HCEC 1CT (cell line): ENCODE measurements at regions not wholly inside any gene's neighbourhood (a gene's known extent, or its start where the extent isn't known, plus 50 kb on each side); places are given as distances from the start of the nearest gene placed in this dataset.

Experiments
- DNase-seq: peaks from one replicate; pipeline ENCODE4 v3.0.0-alpha.2; 2017

GRCh38 chr4:184575306-184575705 is 73.9 kb downstream of the CASP3 start:
- DNase-seq = no peak

- no peak for DNase-seq
Measured at GRCh38 chr4:184574861-184575260, 74.4 kb downstream of the CASP3 start.

DNA sequence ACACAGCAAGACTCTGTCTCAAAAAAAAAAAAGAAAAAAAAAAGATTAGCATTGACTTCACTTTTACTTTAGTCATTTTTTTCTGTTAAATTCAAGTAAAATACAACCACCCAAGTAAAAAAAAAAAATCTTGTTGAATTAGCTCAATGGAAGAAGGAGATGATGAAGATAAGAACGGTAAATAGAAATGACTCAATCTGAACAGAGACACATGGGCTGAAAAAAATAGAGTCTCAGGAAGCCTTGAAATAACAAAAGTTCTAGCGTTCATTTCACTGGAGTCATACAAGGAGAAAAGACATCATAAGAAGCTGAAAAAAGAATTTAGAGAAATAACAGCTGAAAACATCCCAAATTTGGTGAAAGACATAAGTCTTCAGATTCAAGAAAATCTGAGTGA is 75.5 kb downstream of the CASP3 start:
- no peak for DNase-seq

GRCh38 chr4:184568770-184569169 is 80.5 kb downstream of the CASP3 start:
- no peak for DNase-seq

- DNase-seq = no peak
Measured at GRCh38 chr4:184563621-184564020, 85.6 kb downstream of the CASP3 start.

DNA sequence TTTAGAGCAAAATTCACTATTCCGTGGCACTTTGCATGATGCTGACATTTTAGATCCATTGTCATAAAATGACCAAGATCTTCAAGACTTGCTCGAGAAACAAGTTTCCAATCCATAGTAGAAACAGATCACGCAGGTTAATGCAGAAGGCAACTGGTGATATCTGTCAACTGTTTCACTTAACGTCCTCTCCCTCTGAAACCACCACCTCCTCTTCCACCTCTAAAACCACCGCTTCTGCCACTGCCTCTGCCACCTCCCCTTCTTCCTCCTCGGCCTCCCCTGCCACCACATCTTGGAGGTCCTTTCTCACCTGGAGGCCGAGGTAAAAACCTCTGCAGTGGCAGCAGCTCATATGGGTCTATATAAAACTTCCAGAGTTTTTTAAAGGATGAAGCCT is 84.6 kb upstream of the IRF2 start:
- DNase-seq = no peak

DNA sequence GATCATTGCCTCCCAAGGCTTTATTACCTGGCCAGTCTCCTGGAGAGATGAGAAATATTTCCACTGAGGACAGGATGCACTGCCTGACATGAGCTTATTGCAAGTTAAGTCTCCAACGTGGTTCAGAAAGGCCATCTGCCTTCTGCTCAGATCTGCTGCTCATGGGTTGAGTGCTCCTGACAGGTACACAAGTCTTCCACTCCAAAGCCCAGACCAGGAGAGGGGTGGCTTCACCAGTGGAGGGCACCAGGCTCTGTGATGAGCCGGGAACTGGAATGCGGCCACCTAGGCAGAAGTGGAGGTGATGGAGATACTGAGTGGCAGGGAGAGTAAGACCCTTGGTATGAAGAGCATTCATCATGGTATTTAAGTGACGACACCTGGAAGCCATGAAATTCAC is 79.5 kb upstream of the IRF2 start:
- no peak for DNase-seq

DNA sequence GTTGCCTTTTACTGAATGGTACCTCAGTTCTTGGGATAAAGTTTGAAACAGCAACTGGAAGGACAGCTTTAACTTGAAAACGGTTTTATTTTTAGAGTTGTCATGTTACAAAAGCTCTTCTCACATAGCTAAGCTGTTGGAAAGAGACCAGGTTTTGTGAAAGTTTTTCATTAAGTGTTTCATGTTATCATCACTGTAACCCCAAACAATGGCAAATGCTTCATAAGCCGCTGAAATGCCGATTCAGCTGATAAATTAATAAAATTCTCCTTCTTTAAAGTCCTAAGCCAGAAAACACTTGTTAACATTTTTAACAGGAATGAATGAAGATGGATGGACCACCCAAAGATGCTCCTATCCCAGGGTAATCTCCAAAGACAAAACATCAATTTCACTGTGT is 76.1 kb upstream of the IRF2 start:
- no peak for DNase-seq

DNA sequence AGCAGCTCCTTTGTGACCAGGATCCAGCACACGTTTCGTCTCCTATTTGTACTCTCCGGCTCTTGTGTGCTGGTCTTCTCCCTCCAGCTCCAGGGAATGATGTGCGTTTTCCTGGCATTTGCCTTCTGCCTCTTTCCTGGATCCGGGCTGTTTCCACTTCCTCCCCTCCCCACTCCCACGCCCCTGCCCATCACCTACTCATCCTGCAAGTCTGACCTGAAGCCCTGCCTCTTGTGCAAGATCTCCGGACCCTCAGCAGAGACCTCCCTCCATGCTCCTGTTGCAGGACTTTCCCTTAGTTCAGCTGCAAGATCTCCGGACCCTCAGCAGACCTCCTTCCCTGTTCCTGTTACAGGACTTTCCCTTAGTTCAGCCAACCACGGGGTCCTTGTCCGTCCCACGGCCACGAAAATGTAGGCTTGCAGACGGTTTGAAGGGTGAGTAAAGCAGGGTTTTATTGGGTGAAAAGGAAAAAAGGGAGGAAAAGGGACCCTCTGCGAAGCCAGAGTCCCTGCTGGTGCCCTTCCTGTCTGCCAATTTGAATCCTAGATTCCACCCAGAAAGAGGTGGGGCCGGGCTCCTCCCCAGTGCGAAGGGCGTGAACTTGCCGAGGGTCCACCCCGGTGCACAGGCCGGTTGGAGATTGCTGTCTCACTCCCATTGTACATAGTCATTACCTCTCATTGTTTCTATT is 74.4 kb upstream of the IRF2 start:
- DNase-seq = no peak

DNA sequence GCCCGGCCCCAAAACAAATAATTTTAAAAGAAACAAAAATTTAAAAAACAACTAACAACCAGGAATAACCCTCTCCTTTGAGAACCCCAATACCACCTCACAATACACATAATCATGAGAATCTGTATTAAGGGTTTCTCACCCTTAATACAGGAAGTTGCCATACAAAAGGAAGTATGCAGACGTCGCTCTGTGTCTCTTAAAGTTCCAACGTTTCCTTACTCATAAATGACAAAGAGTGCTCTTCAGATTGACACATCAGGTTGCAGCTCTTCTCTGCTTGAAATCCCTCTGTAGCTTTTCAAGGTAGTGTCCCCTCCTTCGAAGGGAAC is 73.9 kb upstream of the IRF2 start:
- no peak for DNase-seq

GRCh38 chr4:184544788-184545409 is 70.5 kb upstream of the IRF2 start:
- peak; percentile 2 for DNase-seq

DNA sequence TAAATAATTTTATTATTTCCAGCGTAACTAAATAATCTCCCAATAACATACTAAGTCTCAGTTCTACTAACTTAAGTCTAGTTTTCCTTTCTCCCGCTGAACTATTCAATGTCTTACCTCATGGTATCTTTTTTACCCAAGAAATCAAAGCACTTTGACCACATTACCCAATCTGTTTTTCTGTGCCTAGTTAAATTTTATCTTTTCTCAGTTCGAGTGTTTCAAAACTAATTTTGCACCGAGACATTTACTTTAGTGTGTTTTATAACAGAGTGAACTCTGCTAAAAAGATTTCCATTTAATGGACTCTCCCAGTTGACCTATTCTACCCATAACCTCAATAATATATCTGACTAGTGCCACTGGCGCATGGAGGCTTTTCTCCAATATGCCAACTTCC is 67.6 kb upstream of the IRF2 start:
- DNase-seq = no peak

DNA sequence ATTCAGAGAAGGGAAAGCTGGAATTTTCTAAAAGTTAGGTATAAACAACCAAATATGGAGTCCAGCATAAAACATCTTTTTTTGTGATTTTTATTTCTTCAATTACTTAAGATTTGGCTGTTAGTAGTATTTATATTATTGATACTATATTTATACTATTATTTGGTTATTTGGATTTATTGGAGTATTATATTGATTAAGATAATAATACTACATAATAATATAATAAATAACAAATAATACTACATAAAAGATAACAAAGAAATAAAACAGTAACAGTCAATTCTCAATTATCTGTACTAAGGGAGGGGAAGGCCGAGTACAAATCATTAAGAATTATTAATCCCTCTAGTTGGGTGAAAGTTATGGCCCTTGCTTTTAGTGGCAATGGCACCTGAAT is 66.0 kb upstream of the IRF2 start:
- no peak for DNase-seq

DNA sequence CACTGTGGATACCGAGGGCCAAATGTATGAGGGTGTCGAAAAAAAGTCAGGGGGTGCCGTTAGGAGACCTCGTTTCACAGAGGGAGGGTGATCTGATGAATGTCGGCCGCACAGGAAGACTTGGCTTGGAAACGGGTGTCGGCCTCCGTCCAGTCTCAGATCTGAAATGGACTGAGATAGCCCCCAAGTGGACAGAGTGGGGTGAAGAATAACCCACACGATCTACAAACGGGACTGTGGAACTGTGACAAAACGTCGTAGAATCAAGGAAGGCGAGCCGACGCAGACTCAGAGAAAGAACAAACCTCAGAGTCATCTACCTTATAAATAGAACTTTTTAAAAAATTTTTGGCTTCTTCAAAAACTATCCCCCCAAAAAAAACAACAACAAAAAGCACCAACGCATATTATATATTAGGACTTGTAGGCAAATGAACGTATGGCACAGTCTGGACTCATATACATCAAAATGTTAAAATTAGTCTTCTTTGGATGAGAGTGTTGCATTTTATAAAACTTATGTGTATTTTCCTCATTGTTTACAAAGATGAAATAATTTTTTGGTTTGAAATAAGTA is 63.8 kb upstream of the IRF2 start:
- peak; percentile 78 for DNase-seq

DNA sequence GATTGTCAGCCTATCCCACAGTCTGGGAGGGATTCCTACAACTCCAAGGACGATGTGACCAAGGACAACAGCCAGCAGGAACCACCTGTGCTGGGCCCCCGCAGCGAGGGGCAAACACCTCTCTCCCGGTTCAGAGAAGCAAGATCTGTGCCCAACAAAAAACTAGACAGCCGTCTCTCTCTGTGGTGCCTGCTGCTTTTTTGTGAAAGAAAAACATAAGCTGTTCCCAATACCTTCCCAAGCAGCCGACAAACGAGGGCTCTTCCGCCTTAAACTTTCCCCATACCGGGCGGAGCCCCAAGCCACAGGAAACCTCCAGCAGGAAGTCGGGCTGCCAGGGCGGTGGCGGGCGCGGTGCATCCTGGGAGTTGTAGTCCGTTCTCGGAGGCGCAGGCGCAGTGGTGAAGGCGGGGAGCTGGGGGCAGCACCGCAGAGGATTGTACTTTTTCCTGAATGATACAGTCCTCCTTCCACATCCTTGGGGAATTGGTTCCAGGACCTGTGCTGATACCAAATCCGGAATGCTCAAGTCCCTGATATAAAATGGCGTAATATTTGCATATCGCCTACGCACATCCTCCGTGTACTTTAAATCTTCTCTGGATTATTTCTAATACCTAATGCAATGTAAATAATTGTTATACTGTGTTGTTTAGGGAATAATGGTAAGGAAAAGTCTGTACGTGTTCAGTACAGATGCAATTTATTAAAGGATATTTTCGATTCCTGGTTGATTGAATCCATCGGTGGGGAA is 63.1 kb upstream of the IRF2 start:
- DNase-seq = peak; percentile 87

GRCh38 chr4:184536881-184537248 is 62.5 kb upstream of the IRF2 start:
- DNase-seq = no peak

DNA sequence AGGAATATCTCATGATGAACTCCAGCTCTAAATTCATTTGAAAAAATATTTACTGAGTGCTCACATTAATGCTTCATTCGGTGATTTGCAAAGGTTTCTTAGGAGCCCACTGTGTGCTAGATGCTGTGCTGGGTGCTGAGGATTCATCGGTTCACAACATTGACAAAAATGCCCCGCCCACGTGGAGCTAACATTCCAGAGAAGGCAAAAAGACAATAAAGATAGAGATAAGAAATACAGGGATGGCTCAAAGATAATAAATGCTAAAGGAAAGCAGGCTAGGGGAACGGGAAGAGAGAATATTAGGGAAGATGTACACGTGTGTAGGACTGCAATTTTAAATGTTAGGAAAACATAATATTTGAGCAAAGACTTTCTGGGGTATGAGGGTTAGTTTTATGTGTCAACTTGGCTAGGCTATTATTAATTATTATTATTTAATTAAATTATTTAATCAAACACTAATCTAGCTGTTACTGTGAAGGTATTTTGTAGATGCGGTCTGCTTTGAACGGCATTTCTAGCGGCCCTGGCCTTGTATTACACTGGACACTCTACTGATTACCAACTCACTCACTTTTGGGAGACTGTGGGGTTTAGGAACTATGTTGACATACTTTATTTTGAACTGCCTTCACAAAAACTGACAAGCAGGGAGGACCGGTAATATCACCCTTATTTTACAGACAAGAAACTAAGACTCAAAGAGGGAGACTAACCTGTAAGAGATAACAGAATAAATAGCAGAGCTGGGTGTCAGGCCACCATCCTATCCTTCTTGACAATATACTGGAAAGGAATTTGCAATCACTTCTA is 61.9 kb upstream of the IRF2 start:
- no peak for DNase-seq

DNA sequence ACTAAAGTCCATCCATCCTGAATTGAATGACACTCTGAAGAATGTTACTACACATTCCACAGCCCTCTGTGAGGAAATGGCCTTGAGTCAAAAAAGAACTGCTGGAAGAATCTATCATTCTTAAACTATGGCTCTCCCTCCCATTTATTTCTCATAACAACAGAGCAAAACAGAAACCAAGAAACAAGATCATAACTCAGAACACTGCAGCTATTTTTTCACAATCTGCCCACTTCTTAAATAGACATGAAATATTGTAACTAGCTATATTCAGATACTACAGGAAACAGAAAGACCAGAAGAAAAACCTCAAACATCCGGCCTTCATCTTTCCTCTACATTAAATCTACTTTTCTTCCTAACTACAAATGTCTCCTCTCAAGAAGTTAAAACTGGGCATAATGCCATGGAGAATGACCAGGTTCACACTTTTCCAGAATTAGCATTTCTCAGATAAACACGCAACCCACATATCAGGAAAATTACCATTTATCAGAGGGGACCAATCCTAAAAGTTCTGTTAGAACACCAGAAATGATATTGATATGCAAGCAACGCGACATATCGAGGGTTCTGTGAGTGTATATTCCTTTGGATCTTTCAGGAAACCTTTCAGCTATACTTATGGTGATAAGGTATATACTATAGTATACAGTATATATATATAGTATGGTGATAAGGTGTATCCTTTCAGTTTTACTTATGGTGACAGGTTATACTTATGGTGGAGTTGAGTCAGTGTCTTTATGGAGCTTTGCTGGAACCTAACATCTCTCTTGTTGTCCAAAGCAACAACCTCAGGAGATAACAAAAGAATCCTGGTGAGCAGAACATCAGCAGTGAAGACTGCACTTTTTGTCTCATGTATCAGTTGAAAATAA is 60.4 kb upstream of the IRF2 start:
- peak; percentile 42 for DNase-seq

GRCh38 chr4:184533908-184534307 is 59.6 kb upstream of the IRF2 start:
- DNase-seq = no peak

GRCh38 chr4:184531008-184531407 is 56.7 kb upstream of the IRF2 start:
- no peak for DNase-seq

- DNase-seq = no peak
Measured at GRCh38 chr4:184529283-184529682, 54.9 kb upstream of the IRF2 start.

- no peak for DNase-seq
Measured at GRCh38 chr4:184528713-184529112, 54.4 kb upstream of the IRF2 start.
